Coronary artery (tissue), 2 donors: ENCODE measurements at regions not wholly inside any gene's neighbourhood (a gene's known extent, or its start where the extent isn't known, plus 50 kb on each side); places are given as distances from the start of the nearest gene placed in this dataset.

Experiments
- DNase-seq: peaks from one replicate; pipeline ENCODE4 v3.0.0-alpha.2; 2017; ENCODE audit warnings: low spot score
- H3K27ac ChIP-seq, 2 donors: fragments of 200-600 bp; sonication (generic); one replicate each; pipeline ENCODE4 v1.5.1; 2016 to 2019
- H3K4me3 ChIP-seq: fragments of 200-600 bp; sonication (generic); 2 replicates; pipeline ENCODE4 v1.5.1; 2016; ENCODE audit warnings: mild to moderate bottlenecking, moderate library complexity
- TF ChIP-seq, protein P1 (sequence below): fragments of 200-600 bp; sonication (generic); IDR thresholded peaks from one replicate; pipeline ENCODE4 v1.5.1; 2019; ENCODE audit warnings: antibody characterized with exemption

- no peak overlapping the region for H3K27ac ChIP-seq
- TF ChIP-seq, protein P1, sequence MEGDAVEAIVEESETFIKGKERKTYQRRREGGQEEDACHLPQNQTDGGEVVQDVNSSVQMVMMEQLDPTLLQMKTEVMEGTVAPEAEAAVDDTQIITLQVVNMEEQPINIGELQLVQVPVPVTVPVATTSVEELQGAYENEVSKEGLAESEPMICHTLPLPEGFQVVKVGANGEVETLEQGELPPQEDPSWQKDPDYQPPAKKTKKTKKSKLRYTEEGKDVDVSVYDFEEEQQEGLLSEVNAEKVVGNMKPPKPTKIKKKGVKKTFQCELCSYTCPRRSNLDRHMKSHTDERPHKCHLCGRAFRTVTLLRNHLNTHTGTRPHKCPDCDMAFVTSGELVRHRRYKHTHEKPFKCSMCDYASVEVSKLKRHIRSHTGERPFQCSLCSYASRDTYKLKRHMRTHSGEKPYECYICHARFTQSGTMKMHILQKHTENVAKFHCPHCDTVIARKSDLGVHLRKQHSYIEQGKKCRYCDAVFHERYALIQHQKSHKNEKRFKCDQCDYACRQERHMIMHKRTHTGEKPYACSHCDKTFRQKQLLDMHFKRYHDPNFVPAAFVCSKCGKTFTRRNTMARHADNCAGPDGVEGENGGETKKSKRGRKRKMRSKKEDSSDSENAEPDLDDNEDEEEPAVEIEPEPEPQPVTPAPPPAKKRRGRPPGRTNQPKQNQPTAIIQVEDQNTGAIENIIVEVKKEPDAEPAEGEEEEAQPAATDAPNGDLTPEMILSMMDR, result no peak
- H3K4me3 ChIP-seq, result no peak overlapping the region
Measured at GRCh38 chr2:60094450-60094929, 459.0 kb downstream of the BCL11A start.

GRCh38 chr2:60092781-60093180 lies 460.7 kb downstream of the BCL11A start:
- DNase-seq, result no peak
- Histone ChIP-seq H3K4me3 (no peak overlapping the region), H3K27ac (no peak overlapping the region)
- TF ChIP-seq, protein P1, result no peak

More at GRCh38 chr2:60094450-60094929, 459.0 kb downstream of the BCL11A start:
- DNase-seq, result no peak

DNA sequence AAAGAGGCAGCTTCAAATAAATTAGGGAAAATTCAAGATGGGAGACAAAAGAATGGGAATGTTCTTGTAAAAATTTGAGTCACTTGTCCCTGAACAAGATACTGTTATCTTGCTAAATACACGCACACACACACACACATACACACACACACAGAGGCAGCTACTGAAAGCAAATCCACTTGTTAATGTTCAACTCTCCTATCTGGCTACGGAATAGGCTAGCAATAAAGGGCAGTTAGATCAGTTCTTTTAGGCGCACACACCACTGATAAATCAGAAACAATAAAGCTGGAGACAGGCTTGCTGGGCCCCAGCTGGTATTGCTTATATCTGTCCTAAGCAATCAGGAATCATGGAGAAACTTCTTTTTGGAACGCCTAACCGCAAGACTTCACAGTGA lies 461.6 kb downstream of the BCL11A start:
- H3K4me3 ChIP-seq, result no peak overlapping the region
- no peak for DNase-seq
- H3K27ac ChIP-seq, result no peak overlapping the region
- TF ChIP-seq, protein P1, result no peak

DNA sequence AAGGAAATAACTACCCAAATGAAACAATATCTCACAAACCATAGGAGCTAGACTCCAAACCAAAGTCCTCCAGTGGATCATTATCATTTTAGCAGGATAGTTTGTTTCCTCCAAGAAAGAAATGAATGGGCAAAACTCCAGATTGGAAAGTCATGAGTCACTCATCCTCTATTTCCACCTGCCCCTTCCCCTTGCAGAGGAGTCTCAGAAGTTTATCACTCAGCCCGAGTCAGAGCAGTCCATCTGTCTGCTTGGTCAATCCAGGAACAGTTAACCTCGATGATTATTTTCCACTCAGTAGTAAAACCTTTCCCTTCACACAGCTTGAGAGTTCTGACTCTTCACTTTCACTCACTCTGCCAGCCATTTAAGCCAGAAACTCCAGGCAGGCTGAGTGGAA lies 462.2 kb downstream of the BCL11A start:
- TF ChIP-seq, protein P1, result no peak
- no peak overlapping the region for H3K4me3 ChIP-seq
- no peak overlapping the region for H3K27ac ChIP-seq

DNA sequence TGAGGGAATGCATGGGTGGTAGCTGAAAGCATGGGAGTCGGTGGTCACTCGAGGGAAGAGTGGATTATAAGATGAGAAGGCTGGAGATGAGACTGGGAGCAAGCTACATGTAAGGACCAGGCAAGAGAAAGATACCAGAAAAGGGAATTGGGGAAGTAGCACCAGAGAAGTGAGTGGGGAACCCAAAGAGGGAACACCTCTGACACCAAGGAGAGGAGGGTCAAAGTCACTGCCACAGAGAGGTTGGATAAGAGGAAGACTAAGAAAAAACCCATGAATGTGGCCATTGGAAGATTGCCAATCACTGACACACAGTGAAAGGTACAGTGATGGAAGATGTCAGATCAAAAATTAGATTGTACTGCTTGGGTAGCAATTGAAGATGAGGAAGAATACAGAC lies 473.9 kb downstream of the BCL11A start:
- Histone ChIP-seq H3K4me3 (no peak overlapping the region), H3K27ac (no peak overlapping the region)
- DNase-seq, result no peak
- TF ChIP-seq, protein P1, result no peak

More for the DNA sequence above, 462.2 kb downstream of the BCL11A start:
- no peak for DNase-seq

DNA sequence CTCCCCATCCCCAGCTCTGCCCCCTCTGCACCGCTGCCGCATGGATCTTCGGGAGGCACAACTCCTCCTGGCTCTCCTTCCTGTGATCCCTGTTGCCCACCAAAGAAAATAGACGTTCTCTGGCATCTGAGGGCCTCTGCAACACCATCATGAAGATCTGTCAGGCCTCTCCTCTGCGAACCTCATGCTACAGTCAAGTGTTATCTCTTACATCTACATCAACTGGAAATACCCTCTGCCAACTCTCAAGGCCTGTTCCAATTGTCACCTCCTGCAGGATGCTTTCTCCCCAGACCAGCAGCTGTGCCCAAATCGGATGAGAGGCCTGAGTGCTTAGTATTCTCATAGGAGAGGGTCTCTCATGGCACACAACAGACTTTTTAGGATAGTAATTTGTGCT lies 478.4 kb downstream of the BCL11A start:
- H3K27ac ChIP-seq, result no peak overlapping the region
- DNase-seq, result no peak
- TF ChIP-seq, protein P1, result no peak
- H3K4me3 ChIP-seq, result no peak overlapping the region

DNA sequence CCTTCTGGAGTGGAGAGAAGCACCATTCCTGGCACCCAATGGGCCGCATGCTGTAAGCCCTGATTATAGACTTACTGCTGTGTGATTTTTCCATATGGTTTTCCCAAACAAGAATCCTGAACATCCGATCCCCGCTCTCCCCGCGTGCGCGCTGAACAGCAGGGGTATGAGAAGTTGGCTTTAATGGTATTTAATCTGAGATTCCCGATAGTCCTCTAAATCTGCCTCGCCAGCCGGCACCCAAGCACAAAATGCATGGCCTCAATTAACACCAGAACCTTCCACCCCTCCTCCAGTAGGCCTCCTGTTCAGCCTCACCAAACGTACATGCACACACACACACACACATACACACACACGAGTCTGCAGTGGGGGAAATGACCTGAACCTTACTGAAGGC lies 480.3 kb downstream of the BCL11A start:
- Histone ChIP-seq H3K27ac (no peak overlapping the region), H3K4me3 (no peak overlapping the region)
- TF ChIP-seq, protein P1, result no peak
- no peak for DNase-seq
